Stomach (tissue), 4 donors: ENCODE measurements at regions not wholly inside any gene's neighbourhood (a gene's known extent, or its start where the extent isn't known, plus 50 kb on each side); places are given as distances from the start of the nearest gene placed in this dataset.

Experiments used
- EP300 ChIP-seq: sonication (generic); formaldehyde crosslinking; IDR thresholded peaks from one replicate; pipeline ENCODE4 v1.6.1; 2017; ENCODE audit warnings: antibody characterized with exemption
- POLR2A ChIP-seq, 4 donors: fragments of 450-650 bp; IDR thresholded peaks; one replicate each; pipeline ENCODE4 v1.6.1; 2016; ENCODE audit warnings: antibody characterized with exemption in 4 of 4, control low read depth in 2 of 4, mild to moderate bottlenecking in 1 of 4, moderate library complexity in 1 of 4
- POLR2AphosphoS5 ChIP-seq, 3 donors: sonication (generic); formaldehyde crosslinking; IDR thresholded peaks; one replicate each; pipeline ENCODE4 v1.6.1; 2016; ENCODE audit warnings: antibody characterized with exemption in 3 of 3
- TF ChIP-seq, protein P1 (sequence below), 7 experiments: fragments of 450-650 bp in 4 of 7; fragments of 200-600 bp in 3 of 7; sonication (generic) in 3 of 7; IDR thresholded peaks; one replicate each; pipeline ENCODE4 v1.5.1; 2016 to 2019; ENCODE audit warnings: antibody characterized with exemption in 7 of 7, control low read depth in 2 of 7, mild to moderate bottlenecking in 1 of 7

DNA sequence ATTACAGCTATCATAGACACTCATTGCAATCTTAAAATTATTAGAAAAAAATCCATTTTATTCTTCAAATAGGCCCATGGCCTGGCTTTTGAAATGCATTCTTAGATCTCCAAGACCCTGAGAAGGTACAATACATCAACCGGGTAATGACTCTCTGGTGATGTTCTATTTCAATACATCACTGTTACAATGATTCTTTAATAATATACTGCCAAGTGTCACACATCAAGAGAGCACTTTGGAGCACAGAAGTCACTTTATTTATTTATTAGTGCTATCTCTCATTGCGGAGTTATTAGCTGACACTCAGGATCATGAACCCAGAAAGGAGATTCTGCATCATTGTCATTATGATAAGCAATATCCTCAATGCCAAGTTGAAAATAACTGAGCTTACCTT is 748.5 kb upstream of the MBL2 start:
- TF ChIP-seq, protein P1, sequence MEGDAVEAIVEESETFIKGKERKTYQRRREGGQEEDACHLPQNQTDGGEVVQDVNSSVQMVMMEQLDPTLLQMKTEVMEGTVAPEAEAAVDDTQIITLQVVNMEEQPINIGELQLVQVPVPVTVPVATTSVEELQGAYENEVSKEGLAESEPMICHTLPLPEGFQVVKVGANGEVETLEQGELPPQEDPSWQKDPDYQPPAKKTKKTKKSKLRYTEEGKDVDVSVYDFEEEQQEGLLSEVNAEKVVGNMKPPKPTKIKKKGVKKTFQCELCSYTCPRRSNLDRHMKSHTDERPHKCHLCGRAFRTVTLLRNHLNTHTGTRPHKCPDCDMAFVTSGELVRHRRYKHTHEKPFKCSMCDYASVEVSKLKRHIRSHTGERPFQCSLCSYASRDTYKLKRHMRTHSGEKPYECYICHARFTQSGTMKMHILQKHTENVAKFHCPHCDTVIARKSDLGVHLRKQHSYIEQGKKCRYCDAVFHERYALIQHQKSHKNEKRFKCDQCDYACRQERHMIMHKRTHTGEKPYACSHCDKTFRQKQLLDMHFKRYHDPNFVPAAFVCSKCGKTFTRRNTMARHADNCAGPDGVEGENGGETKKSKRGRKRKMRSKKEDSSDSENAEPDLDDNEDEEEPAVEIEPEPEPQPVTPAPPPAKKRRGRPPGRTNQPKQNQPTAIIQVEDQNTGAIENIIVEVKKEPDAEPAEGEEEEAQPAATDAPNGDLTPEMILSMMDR (IDR thresholded peaks at IDR 0.05): no peak
- TF ChIP-seq POLR2A (IDR thresholded peaks at IDR 0.05): no peak
- no peak for TF ChIP-seq POLR2AphosphoS5 (IDR thresholded peaks at IDR 0.05)
- no peak for TF ChIP-seq EP300
